HFF-Myc (cell line): ENCODE measurements at regions not wholly inside any gene's neighbourhood (a gene's known extent, or its start where the extent isn't known, plus 50 kb on each side); places are given as distances from the start of the nearest gene placed in this dataset.

Source experiments
- DNase-seq: peaks from one replicate; pipeline ENCODE4 v3.0.0-alpha.2; 2011; ENCODE audit warnings: low read depth; ENCODE audit errors: extremely low read depth
- H3K4me3 ChIP-seq: replicated peaks from 2 replicates; pipeline ENCODE4 v1.5.1; 2011; ENCODE audit warnings: low read depth, mild to moderate bottlenecking, control low read depth, low read length
- TF ChIP-seq, protein P1 (sequence below): IDR thresholded peaks from 2 replicates; pipeline ENCODE4 v1.5.1; 2012; ENCODE audit warnings: mild to moderate bottlenecking, low read depth, low read length, control low read depth; ENCODE audit errors: missing control alignments

DNA sequence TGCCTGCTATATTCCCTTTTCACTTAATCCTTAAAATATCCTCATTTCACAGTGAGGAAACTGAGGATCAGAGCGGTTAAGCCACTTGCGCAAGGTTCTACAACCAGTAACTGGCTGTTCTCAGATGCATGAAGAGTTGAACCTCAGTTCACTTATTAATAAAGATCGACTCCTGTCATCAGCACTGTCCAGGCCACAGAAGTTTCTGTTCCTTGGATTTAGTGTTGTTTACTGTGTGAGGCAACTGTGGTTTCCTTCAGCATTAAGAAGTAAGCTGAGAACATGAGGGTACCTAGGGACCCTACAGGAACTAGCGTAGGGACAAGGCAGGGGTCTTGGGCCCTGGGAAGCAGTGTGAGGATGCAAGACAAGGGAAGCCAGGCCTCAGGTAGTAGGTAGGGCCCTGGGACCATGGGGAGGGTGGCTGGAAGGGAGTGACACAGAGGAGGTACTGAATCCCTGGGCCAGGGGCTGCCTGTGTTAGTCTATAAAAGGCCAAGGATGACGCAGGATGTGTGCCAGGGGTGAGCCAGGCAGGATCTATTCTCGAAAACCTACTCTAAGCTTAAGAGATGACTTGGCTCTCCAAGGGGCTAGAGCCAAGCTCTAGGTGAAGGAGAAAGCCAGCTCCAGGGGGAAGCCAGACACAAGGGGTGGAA, 181.2 kb upstream of the CSF3R start:
- no peak for DNase-seq
- no peak overlapping the region for H3K4me3 ChIP-seq
- TF ChIP-seq, protein P1, sequence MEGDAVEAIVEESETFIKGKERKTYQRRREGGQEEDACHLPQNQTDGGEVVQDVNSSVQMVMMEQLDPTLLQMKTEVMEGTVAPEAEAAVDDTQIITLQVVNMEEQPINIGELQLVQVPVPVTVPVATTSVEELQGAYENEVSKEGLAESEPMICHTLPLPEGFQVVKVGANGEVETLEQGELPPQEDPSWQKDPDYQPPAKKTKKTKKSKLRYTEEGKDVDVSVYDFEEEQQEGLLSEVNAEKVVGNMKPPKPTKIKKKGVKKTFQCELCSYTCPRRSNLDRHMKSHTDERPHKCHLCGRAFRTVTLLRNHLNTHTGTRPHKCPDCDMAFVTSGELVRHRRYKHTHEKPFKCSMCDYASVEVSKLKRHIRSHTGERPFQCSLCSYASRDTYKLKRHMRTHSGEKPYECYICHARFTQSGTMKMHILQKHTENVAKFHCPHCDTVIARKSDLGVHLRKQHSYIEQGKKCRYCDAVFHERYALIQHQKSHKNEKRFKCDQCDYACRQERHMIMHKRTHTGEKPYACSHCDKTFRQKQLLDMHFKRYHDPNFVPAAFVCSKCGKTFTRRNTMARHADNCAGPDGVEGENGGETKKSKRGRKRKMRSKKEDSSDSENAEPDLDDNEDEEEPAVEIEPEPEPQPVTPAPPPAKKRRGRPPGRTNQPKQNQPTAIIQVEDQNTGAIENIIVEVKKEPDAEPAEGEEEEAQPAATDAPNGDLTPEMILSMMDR, result no peak

DNA sequence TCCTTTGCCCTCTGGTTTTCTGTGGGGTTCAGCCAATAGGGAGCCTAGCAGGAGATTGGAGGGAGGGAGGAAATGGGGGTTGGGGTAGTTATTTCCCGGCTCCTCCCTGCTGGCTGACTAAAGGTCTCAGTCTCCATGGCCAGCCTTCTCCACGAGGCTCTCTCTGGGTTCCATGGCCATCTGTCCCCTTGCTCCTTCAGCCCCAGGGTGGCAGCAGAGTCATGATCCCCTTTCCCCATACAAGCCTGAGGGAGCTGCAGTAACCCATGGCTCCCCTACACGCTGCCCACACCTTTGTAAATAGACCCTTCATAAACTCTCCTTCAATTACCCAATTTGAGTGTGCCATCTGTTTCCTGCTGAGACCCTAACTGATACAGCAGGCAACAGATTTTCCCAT, 176.1 kb upstream of the CSF3R start:
- DNase-seq, result no peak
- TF ChIP-seq, protein P1, result no peak

DNA sequence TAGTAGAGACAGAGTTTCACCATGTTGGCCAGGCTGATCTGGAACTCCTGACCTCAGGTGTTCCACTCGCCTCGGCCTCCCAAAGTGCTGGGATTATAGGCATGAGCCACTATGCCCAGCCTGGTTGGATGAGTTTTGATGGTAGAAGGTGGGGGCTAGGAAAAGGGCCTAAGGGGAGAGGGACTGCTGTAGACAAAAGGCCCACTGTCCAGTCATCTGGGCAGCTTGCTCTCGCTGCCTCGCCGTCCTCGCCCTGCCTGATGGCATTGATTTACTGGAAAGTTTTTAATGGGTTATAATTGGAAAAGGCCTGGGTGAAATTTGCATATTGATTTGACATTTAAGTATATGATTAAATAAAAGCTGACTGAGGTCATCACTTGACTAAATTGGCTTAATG, 175.1 kb upstream of the CSF3R start:
- no peak overlapping the region for H3K4me3 ChIP-seq
- no peak for DNase-seq
- TF ChIP-seq, protein P1, result no peak

More for the DNA sequence above, 176.1 kb upstream of the CSF3R start:
- H3K4me3 ChIP-seq, result no peak overlapping the region

DNA sequence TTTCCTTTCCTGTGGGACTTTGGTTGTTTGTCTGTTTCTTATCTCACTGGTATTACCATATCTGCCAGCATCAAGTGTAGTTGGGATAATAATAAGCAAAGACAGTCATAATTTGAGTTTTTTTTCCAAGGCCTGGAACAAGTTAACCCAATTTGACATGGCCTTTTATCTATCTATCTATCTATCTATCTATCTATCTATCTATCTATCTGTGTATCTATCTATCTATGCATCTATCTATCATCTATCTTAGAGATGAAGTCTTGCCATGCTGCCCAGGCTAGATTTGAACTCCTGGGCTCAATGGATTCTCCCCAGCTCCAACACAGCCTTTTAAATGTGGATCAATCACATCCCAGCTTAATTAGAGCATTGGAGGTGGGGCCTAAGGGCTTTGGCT, 174.1 kb upstream of the CSF3R start:
- DNase-seq, result no peak
- no peak overlapping the region for H3K4me3 ChIP-seq
- TF ChIP-seq, protein P1, result no peak

DNA sequence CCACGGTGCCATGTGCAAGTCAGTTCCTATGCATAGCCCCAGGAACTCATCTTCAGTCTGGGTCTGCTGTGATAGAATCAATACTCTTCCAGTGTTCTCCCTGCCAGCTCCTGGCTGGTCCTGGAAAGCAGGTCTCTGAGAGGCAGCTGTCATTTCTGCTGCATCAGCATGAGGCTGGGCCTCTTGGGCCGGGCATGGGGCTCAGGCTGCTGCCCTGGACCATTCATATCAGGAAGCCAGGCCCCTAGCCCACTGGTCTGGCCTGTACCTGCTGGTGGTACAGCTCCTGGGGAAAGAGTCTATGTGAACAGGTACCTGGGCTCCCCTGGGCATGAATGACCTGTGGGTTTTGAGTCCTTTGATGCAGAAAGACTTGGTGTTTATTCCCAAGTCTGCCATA, 173.6 kb upstream of the CSF3R start:
- TF ChIP-seq, protein P1, result no peak
- H3K4me3 ChIP-seq, result no peak overlapping the region
- no peak for DNase-seq

DNA sequence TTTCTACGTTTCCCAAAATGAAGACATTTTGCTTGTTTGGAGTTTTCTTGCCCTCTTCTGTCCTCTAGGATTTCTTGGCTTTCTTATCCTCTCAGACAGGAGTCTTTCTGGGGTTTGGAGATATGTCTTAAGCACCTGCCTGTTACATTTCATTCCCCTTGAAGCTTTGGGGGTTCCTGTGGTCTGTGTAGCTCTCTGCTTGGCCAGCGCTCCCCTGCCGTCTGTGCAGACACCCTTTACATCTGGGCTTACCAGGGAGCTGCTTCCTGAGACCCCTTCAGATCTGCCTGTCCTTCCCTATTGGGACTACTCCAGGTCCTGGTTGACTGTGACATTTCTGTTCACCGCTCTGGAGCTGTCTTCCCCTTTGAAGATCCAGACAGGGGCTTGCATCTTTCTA, 171.9 kb upstream of the CSF3R start:
- no peak for DNase-seq
- no peak overlapping the region for H3K4me3 ChIP-seq
- TF ChIP-seq, protein P1, result no peak

DNA sequence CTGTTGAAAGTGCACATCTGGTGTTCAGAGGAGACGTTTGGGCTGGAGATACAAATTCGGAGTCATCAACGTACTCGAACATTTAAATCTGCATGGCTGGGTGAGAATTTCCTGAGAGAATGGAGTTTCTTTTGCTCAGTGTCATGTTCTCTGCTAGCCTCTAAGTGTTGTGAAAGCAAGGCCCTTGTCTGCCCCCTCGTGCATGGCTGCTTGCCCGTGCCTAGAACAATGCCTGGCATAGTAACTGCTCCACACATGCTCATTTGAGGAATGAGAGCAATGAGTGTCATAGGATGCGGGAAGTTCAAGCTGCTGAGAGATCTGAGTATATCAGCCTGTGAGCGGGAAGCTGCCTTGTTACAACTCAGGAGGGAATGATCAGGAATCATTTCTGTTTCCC, 171.1 kb upstream of the CSF3R start:
- TF ChIP-seq, protein P1, result no peak
- DNase-seq, result no peak
- H3K4me3 ChIP-seq, result no peak overlapping the region
